HCT116 (cell line): ENCODE measurements at regions not wholly inside any gene's neighbourhood (a gene's known extent, or its start where the extent isn't known, plus 50 kb on each side); places are given as distances from the start of the nearest gene placed in this dataset.

ENCODE experiments used
- ATAC-seq: fragments of 200-7000 bp; cut with Tn5 transposase; 2 replicates; pipeline ENCODE4 v1.9.1; 2020; ENCODE audit warnings: mild to moderate bottlenecking, moderate library complexity
- BruUV-seq: library from RNA; stranded (reverse); fragments of 400-500 nt; replicated peaks from 2 replicates; lab custom pipeline; 2021; lab: Mats Ljungman, UMichigan
- CTCF ChIA-PET: fragments of 300-600 bp; sonication (Branson Sonifier 250); formaldehyde crosslinking; loops from one replicate; lab custom pipeline; 2021; ENCODE audit warnings: antibody characterized with exemption; lab: Charles Lee
- POLR2A ChIA-PET: fragments of 300-600, 350-600 bp; sonication (Branson Sonifier 250); formaldehyde crosslinking; loops from one replicate; lab custom pipeline; 2021; ENCODE audit warnings: antibody characterized with exemption; lab: Charles Lee
- RAD21 ChIA-PET, 2 experiments: fragments of 300-600 bp; sonication (Branson Sonifier 250); formaldehyde crosslinking; loops; one replicate each; lab custom pipeline; 2023; ENCODE audit warnings: low total read pairs in 2 of 2; ENCODE audit not compliant: uncharacterized antibody in 2 of 2, unreplicated experiment in 2 of 2, low non-redundant PET in 1 of 2; lab: Charles Lee
- DNase-seq: peaks from one replicate; pipeline ENCODE4 v3.0.0-alpha.2; 2010; ENCODE audit warnings: low read depth, low spot score
- H2AFZ ChIP-seq: fragments of 200-600 bp; shearing (Covaris generic), sonication (generic); 2 replicates; pipeline ENCODE4 v1.6.1; 2017; ENCODE audit warnings: low read depth, mixed run types, mixed read lengths, antibody characterized with exemption, low read length; ENCODE audit not compliant: poor library complexity, severe bottlenecking
- H3K27ac ChIP-seq: 2 replicates; pipeline ENCODE4 v1.5.1; 2012; ENCODE audit warnings: low read depth, low read length
- H3K27me3 ChIP-seq: fragments of 200-600 bp; sonication (generic); 2 replicates; pipeline ENCODE4 v1.6.1; 2016; ENCODE audit warnings: mixed run types, low read length, mixed read lengths; ENCODE audit not compliant: insufficient read depth
- H3K36me3 ChIP-seq, 2 experiments: fragments of 200-500 bp in 1 of 2; fragments of 200-600 bp in 1 of 2; sonication (Bioruptor generic) in 1 of 2; sonication (generic) in 1 of 2; 2 replicates each; pipeline versions ENCODE4 v1.5.1 to v1.6.1; 2014 to 2016; ENCODE audit warnings: low read length in 2 of 2, inconsistent platforms in 1 of 2, mixed read lengths in 1 of 2, mixed run types in 1 of 2; ENCODE audit not compliant: insufficient read depth in 2 of 2, control insufficient read depth in 1 of 2
- H3K4me1 ChIP-seq, 2 experiments: fragments of 200-600 bp in 1 of 2; sonication (generic) in 1 of 2; 2 replicates each; pipeline versions ENCODE4 v1.5.1 to v1.6.1; 2012 to 2017; ENCODE audit warnings: low read length in 2 of 2, inconsistent platforms in 1 of 2, mild to moderate bottlenecking in 1 of 2, mixed read lengths in 1 of 2, mixed run types in 1 of 2, moderate library complexity in 1 of 2; ENCODE audit not compliant: insufficient read depth in 2 of 2, control insufficient read depth in 1 of 2
- H3K4me2 ChIP-seq: fragments of 200-600 bp; sonication (generic); 2 replicates; pipeline ENCODE4 v1.6.1; 2017; ENCODE audit warnings: mixed run types, low read length, mixed read lengths
- H3K4me3 ChIP-seq, 2 experiments: fragments of 200-600 bp in 1 of 2; sonication (generic) in 1 of 2; replicated peaks in 1 of 2; 2 replicates each; pipeline ENCODE4 v1.5.1; 2011 to 2016; ENCODE audit warnings: low read length in 2 of 2, control low read depth in 1 of 2, low read depth in 1 of 2, mild to moderate bottlenecking in 1 of 2, mixed read lengths in 1 of 2, mixed run types in 1 of 2
- H3K79me2 ChIP-seq: fragments of 200-600 bp; sonication (generic); 2 replicates; pipeline ENCODE4 v1.6.1; 2017; ENCODE audit warnings: mild to moderate bottlenecking, mixed run types, low read length, moderate library complexity, mixed read lengths; ENCODE audit not compliant: insufficient read depth
- H3K9ac ChIP-seq: fragments of 200-600 bp; sonication (generic); 2 replicates; pipeline ENCODE4 v1.6.1; 2016; ENCODE audit warnings: low read length, mixed read lengths
- H3K9me2 ChIP-seq: fragments of 200-600 bp; sonication (generic), shearing (Covaris generic); 2 replicates; pipeline ENCODE4 v1.6.1; 2017; ENCODE audit warnings: mixed run types, mild to moderate bottlenecking, moderate library complexity; ENCODE audit not compliant: insufficient read depth
- H3K9me3 ChIP-seq, 2 experiments: fragments of 200-500 bp in 1 of 2; fragments of 200-600 bp in 1 of 2; sonication (Bioruptor generic) in 1 of 2; sonication (generic) in 1 of 2; 2 replicates each; pipeline ENCODE4 v1.6.1; 2014 to 2017; ENCODE audit warnings: low read length in 2 of 2, mixed read lengths in 2 of 2, inconsistent platforms in 1 of 2, low read depth in 1 of 2, mild to moderate bottlenecking in 1 of 2, mixed run types in 1 of 2, moderate library complexity in 1 of 2; ENCODE audit not compliant: control insufficient read depth in 1 of 2, insufficient read depth in 1 of 2
- H4K20me1 ChIP-seq: fragments of 200-600 bp; sonication (generic), shearing (Covaris generic); 2 replicates; pipeline ENCODE4 v1.6.1; 2017; ENCODE audit warnings: mixed run types, mild to moderate bottlenecking, moderate library complexity; ENCODE audit not compliant: insufficient read depth
- CBX3 ChIP-seq: IDR thresholded peaks from 2 replicates; pipeline ENCODE4 v1.6.1; 2012; ENCODE audit warnings: low read depth
- CEBPB ChIP-seq: IDR thresholded peaks from 2 replicates; pipeline ENCODE4 v1.6.1; 2012; ENCODE audit warnings: low read depth
- EGR1 ChIP-seq: IDR thresholded peaks from 2 replicates; pipeline ENCODE4 v1.6.1; 2012; ENCODE audit warnings: low read depth
- ELF1 ChIP-seq: IDR thresholded peaks from 2 replicates; pipeline ENCODE4 v1.6.1; 2012; ENCODE audit warnings: low read depth, borderline replicate concordance
- EZH2phosphoT487 ChIP-seq: fragments of 200-600 bp; IDR thresholded peaks from 2 replicates; pipeline ENCODE4 v1.6.1; 2018; ENCODE audit warnings: antibody characterized with exemption, borderline replicate concordance
- FOSL1 ChIP-seq: IDR thresholded peaks from 2 replicates; pipeline ENCODE4 v1.6.1; 2012; ENCODE audit warnings: low read depth
- POLR2AphosphoS5 ChIP-seq: IDR thresholded peaks from 2 replicates; pipeline ENCODE4 v1.6.1; 2011; ENCODE audit warnings: mild to moderate bottlenecking, low read depth, low read length, moderate library complexity
- RAD21 ChIP-seq: IDR thresholded peaks from 2 replicates; pipeline ENCODE4 v1.6.1; 2012; ENCODE audit warnings: low read depth, mild to moderate bottlenecking
- SIN3A ChIP-seq: IDR thresholded peaks from 2 replicates; pipeline ENCODE4 v1.6.1; 2012; ENCODE audit warnings: low read depth
- SP1 ChIP-seq: IDR thresholded peaks from 2 replicates; pipeline ENCODE4 v1.6.1; 2012; ENCODE audit warnings: low read depth
- SRF ChIP-seq: IDR thresholded peaks from 2 replicates; pipeline ENCODE4 v1.6.1; 2012; ENCODE audit warnings: low read depth
- TCF7L2 ChIP-seq: IDR thresholded peaks from 2 replicates; pipeline ENCODE4 v1.7.0; 2011; ENCODE audit warnings: borderline replicate concordance, inconsistent platforms; ENCODE audit not compliant: insufficient read depth, insufficient read length; ENCODE audit errors: extremely low read depth
- YY1 ChIP-seq: IDR thresholded peaks from 2 replicates; pipeline ENCODE4 v1.6.1; 2011; ENCODE audit warnings: low read length, low read depth, moderate library complexity, mild to moderate bottlenecking; ENCODE audit not compliant: insufficient replicate concordance; ENCODE audit errors: extremely low read depth
- intact Hi-C: fragments of 100-400 bp; cut with micrococcal nuclease; formaldehyde crosslinking; loops from 2 replicates; pipeline ENCODE4 v1.10.0; 2022
- TF ChIP-seq, protein P1 (sequence below), 3 experiments: fragments of 200-600 bp in 1 of 3; sonication (generic) in 1 of 3; IDR thresholded peaks in 2 of 3; conservative IDR thresholded peaks in 1 of 3; 2 replicates each; pipeline ENCODE4 v1.5.1; 2012 to 2017; ENCODE audit warnings: low read depth in 2 of 3, low read length in 2 of 3, antibody characterized with exemption in 1 of 3, borderline replicate concordance in 1 of 3, control low read depth in 1 of 3, mild to moderate bottlenecking in 1 of 3, mixed read lengths in 1 of 3, mixed run types in 1 of 3, moderate library complexity in 1 of 3; ENCODE audit not compliant: insufficient read depth in 1 of 3
- TF ChIP-seq, protein P2 (sequence below): IDR thresholded peaks from 2 replicates; pipeline ENCODE4 v1.6.1; 2012; ENCODE audit warnings: low read depth
- TF ChIP-seq, protein P3 (sequence below): IDR thresholded peaks from 2 replicates; pipeline ENCODE4 v1.6.1; 2012

DNA sequence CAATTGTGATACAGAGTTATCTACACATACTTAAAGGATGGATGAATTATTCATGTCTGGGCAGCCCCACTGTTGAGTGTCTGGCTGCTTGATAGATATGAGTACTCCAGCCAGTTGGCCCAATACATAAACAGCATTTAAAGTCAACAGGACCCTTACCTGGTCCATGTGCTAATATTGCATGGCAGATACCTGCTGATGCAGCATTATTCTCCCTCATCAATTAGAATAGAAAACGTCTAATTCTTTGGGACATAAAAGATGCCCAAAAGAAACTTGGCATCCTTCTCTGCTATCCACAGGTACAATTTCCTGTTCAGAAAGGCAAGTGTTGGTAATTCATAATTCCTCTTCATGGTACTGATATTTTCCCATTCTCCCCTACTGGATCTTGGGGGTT is 550.8 kb downstream of the TFAP2B start:
- H3K27ac ChIP-seq: no peak overlapping the region
- CTCF ChIA-PET: no interaction called here
- no peaks in the 10 kb centered on the region for H3K4me1 ChIP-seq
- no peak for ATAC-seq
- DNase-seq: no peak
- no peak overlapping the region for H3K4me3 ChIP-seq
- RAD21 ChIA-PET: no interaction called here
- H3K79me2 ChIP-seq: no peaks in the 10 kb centered on the region
- peaks cover 4 to 15% of the 10 kb centered on the region in 2 experiments; a peak in 3 of 4 replicates for H3K9me3 ChIP-seq
- POLR2A ChIA-PET: no interaction called here
- H3K9me2 ChIP-seq: no peaks in the 10 kb centered on the region
- H3K36me3 ChIP-seq: no peaks in the 10 kb centered on the region
- TF ChIP-seq RAD21: no peak
- no peak for TF ChIP-seq EZH2phosphoT487
- no peak for TF ChIP-seq CEBPB
- TF ChIP-seq YY1: no peak
- TF ChIP-seq ELF1: no peak
- TF ChIP-seq CBX3: no peak
- no peak for TF ChIP-seq SIN3A
- TF ChIP-seq FOSL1: no peak
- TF ChIP-seq, protein P1, sequence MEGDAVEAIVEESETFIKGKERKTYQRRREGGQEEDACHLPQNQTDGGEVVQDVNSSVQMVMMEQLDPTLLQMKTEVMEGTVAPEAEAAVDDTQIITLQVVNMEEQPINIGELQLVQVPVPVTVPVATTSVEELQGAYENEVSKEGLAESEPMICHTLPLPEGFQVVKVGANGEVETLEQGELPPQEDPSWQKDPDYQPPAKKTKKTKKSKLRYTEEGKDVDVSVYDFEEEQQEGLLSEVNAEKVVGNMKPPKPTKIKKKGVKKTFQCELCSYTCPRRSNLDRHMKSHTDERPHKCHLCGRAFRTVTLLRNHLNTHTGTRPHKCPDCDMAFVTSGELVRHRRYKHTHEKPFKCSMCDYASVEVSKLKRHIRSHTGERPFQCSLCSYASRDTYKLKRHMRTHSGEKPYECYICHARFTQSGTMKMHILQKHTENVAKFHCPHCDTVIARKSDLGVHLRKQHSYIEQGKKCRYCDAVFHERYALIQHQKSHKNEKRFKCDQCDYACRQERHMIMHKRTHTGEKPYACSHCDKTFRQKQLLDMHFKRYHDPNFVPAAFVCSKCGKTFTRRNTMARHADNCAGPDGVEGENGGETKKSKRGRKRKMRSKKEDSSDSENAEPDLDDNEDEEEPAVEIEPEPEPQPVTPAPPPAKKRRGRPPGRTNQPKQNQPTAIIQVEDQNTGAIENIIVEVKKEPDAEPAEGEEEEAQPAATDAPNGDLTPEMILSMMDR (IDR thresholded peaks at IDR 0.05 in 2 of 3, conservative IDR thresholded peaks at IDR 0.05 in 1 of 3; ENCODE audit: borderline replicate concordance in 1 of 3, insufficient read depth in 1 of 3, low read depth in 2 of 3, low read length in 2 of 3): no peak
- TF ChIP-seq SP1: no peak
- TF ChIP-seq, protein P2, sequence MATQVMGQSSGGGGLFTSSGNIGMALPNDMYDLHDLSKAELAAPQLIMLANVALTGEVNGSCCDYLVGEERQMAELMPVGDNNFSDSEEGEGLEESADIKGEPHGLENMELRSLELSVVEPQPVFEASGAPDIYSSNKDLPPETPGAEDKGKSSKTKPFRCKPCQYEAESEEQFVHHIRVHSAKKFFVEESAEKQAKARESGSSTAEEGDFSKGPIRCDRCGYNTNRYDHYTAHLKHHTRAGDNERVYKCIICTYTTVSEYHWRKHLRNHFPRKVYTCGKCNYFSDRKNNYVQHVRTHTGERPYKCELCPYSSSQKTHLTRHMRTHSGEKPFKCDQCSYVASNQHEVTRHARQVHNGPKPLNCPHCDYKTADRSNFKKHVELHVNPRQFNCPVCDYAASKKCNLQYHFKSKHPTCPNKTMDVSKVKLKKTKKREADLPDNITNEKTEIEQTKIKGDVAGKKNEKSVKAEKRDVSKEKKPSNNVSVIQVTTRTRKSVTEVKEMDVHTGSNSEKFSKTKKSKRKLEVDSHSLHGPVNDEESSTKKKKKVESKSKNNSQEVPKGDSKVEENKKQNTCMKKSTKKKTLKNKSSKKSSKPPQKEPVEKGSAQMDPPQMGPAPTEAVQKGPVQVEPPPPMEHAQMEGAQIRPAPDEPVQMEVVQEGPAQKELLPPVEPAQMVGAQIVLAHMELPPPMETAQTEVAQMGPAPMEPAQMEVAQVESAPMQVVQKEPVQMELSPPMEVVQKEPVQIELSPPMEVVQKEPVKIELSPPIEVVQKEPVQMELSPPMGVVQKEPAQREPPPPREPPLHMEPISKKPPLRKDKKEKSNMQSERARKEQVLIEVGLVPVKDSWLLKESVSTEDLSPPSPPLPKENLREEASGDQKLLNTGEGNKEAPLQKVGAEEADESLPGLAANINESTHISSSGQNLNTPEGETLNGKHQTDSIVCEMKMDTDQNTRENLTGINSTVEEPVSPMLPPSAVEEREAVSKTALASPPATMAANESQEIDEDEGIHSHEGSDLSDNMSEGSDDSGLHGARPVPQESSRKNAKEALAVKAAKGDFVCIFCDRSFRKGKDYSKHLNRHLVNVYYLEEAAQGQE: no peak
- no peak for TF ChIP-seq EGR1
- TF ChIP-seq TCF7L2: no peak
- TF ChIP-seq, protein P3, sequence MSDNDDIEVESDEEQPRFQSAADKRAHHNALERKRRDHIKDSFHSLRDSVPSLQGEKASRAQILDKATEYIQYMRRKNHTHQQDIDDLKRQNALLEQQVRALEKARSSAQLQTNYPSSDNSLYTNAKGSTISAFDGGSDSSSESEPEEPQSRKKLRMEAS: no peak
- TF ChIP-seq SRF: no peak
- no peak for TF ChIP-seq POLR2AphosphoS5
- no TSS peak for BruUV-seq
- no peak overlapping the region for H3K4me2 ChIP-seq
- no peaks in the 10 kb centered on the region for H4K20me1 ChIP-seq
- intact Hi-C loops: no loop called here
- no peaks in the 10 kb centered on the region for H3K27me3 ChIP-seq
- no peak overlapping the region for H3K9ac ChIP-seq
- no peak overlapping the region for H2AFZ ChIP-seq
